GM23338 (cell line): ENCODE measurements at regions not wholly inside any gene's neighbourhood (a gene's known extent, or its start where the extent isn't known, plus 50 kb on each side); places are given as distances from the start of the nearest gene placed in this dataset.

Experiments
- ATAC-seq: fragments of 200-7000 bp; cut with Tn5 transposase; 3 replicates; pipeline ENCODE4 v1.9.1; 2020
- DNase-seq: peaks from one replicate; pipeline ENCODE4 v3.0.0-alpha.2; 2015; ENCODE audit warnings: low spot score
- H2AFZ ChIP-seq: fragments of 200-600 bp; sonication (generic); 2 replicates; pipeline ENCODE4 v1.8.0; 2016; ENCODE audit warnings: antibody characterized with exemption, mild to moderate bottlenecking, moderate library complexity
- H3F3A ChIP-seq: fragments of 200-600 bp; sonication (generic); replicated peaks from 2 replicates; pipeline ENCODE4 v1.8.0; 2017; ENCODE audit warnings: antibody characterized with exemption, mixed run types, low read depth
- H3K27ac ChIP-seq: fragments of 200-600 bp; sonication (generic); 2 replicates; pipeline ENCODE4 v1.6.1; 2016; ENCODE audit warnings: low read depth
- H3K27me3 ChIP-seq: fragments of 200-600 bp; sonication (generic); 2 replicates; pipeline ENCODE4 v1.8.0; 2016; ENCODE audit warnings: mild to moderate bottlenecking, mixed run types, moderate library complexity; ENCODE audit not compliant: insufficient read depth
- H3K36me3 ChIP-seq: fragments of 200-600 bp; sonication (generic); 2 replicates; pipeline ENCODE4 v1.8.0; 2016; ENCODE audit warnings: mild to moderate bottlenecking; ENCODE audit not compliant: insufficient read depth
- H3K4me1 ChIP-seq: fragments of 200-600 bp; sonication (generic); 2 replicates; pipeline ENCODE4 v1.8.0; 2016; ENCODE audit warnings: mild to moderate bottlenecking, moderate library complexity; ENCODE audit not compliant: insufficient read depth
- H3K4me2 ChIP-seq: fragments of 200-600 bp; sonication (generic); 2 replicates; pipeline ENCODE4 v1.7.1; 2017; ENCODE audit warnings: mixed run types
- H3K4me3 ChIP-seq: fragments of 200-600 bp; sonication (generic); 2 replicates; pipeline ENCODE4 v1.6.1; 2016; ENCODE audit warnings: mixed run types
- H3K79me2 ChIP-seq: fragments of 200-600 bp; sonication (generic); replicated peaks from 2 replicates; pipeline ENCODE4 v1.8.0; 2017; ENCODE audit warnings: mild to moderate bottlenecking; ENCODE audit not compliant: insufficient read depth
- H3K9me2 ChIP-seq: fragments of 200-600 bp; sonication (generic); 2 replicates; pipeline ENCODE4 v1.8.0; 2017; ENCODE audit not compliant: insufficient read depth
- H4K20me1 ChIP-seq: fragments of 200-600 bp; sonication (generic); replicated peaks from 2 replicates; pipeline ENCODE4 v1.8.0; 2017; ENCODE audit warnings: mild to moderate bottlenecking; ENCODE audit not compliant: insufficient read depth
- H3K27ac Mint-ChIP-seq: 2 replicates; pipeline ENCODE4 v1.8.0; 2020; ENCODE audit warnings: inconsistent platforms, mild to moderate bottlenecking, moderate library complexity, mixed read lengths
- H3K27me3 Mint-ChIP-seq: 3 replicates; pipeline ENCODE4 v1.8.0; 2022; ENCODE audit warnings: low read depth, mild to moderate bottlenecking, moderate library complexity, mixed read lengths, inconsistent platforms; ENCODE audit not compliant: insufficient read depth, poor library complexity
- H3K36me3 Mint-ChIP-seq: 3 replicates; pipeline ENCODE4 v1.8.0; 2021; ENCODE audit warnings: low read depth, mild to moderate bottlenecking, inconsistent platforms, moderate library complexity, mixed read lengths
- H3K4me1 Mint-ChIP-seq: 3 replicates; pipeline ENCODE4 v1.8.0; 2020; ENCODE audit warnings: mild to moderate bottlenecking, inconsistent platforms, mixed read lengths
- H3K4me3 Mint-ChIP-seq: 3 replicates; pipeline ENCODE4 v1.8.0; 2021; ENCODE audit warnings: moderate library complexity, mild to moderate bottlenecking, inconsistent platforms, mixed read lengths
- H3K9me3 Mint-ChIP-seq: 3 replicates; pipeline ENCODE4 v1.8.0; 2020; ENCODE audit warnings: moderate library complexity, mild to moderate bottlenecking, inconsistent platforms, mixed read lengths
- CREB1 ChIP-seq: fragments of 250-450 bp; sonication (Bioruptor Pico); IDR thresholded peaks from 2 replicates; pipeline ENCODE4 v1.5.0; 2020; ENCODE audit warnings: low read depth, mild to moderate bottlenecking, moderate library complexity
- CTCF ChIP-seq, 2 experiments: fragments of 200-600 bp in 1 of 2; sonication (generic) in 1 of 2; conservative IDR thresholded peaks; 2 replicates each; pipeline versions ENCODE4 v1.5.1 to v1.6.1; 2016 to 2017; ENCODE audit warnings: antibody characterized with exemption in 2 of 2, low read depth in 2 of 2, mild to moderate bottlenecking in 2 of 2, moderate library complexity in 1 of 2
- EZH2 ChIP-seq: fragments of 200-600 bp; sonication (generic); IDR thresholded peaks from one replicate; pipeline ENCODE4 v1.8.0; 2017; ENCODE audit warnings: antibody characterized with exemption, mild to moderate bottlenecking, low read depth; ENCODE audit not compliant: unreplicated experiment
- EZH2phosphoT487 ChIP-seq: fragments of 200-600 bp; sonication (generic); IDR thresholded peaks from one replicate; pipeline ENCODE4 v1.8.1; 2018; ENCODE audit warnings: antibody characterized with exemption; ENCODE audit not compliant: unreplicated experiment
- JUNB ChIP-seq: IDR thresholded peaks from one replicate; pipeline ENCODE4 v1.6.1; 2016; ENCODE audit warnings: antibody characterized with exemption; ENCODE audit not compliant: unreplicated experiment
- NANOG ChIP-seq: IDR thresholded peaks from 2 replicates; pipeline ENCODE4 v1.6.1; 2016; ENCODE audit warnings: antibody characterized with exemption, borderline replicate concordance
- POLR2AphosphoS5 ChIP-seq: IDR thresholded peaks from 2 replicates; pipeline ENCODE4 v1.6.1; 2016; ENCODE audit warnings: antibody characterized with exemption, low read depth
- REST ChIP-seq: IDR thresholded peaks from one replicate; pipeline ENCODE4 v1.6.1; 2018; ENCODE audit warnings: antibody characterized with exemption; ENCODE audit not compliant: unreplicated experiment
- STAT1 ChIP-seq: IDR thresholded peaks from one replicate; pipeline ENCODE4 v1.6.1; 2016; ENCODE audit warnings: antibody characterized with exemption; ENCODE audit not compliant: unreplicated experiment
- ZNF114 ChIP-seq: fragments of 250-450 bp; sonication (Bioruptor Pico); IDR thresholded peaks from 2 replicates; pipeline ENCODE4 v1.5.0; 2020; ENCODE audit warnings: mild to moderate bottlenecking, moderate library complexity
- ZNF331 ChIP-seq: fragments of 250-450 bp; sonication (Bioruptor Pico); IDR thresholded peaks from 2 replicates; pipeline ENCODE4 v1.5.0; 2020; ENCODE audit warnings: low read depth, mild to moderate bottlenecking, moderate library complexity
- ZNF462 ChIP-seq: fragments of 250-450 bp; sonication (Bioruptor Pico); IDR thresholded peaks from 2 replicates; pipeline ENCODE4 v1.5.0; 2020; ENCODE audit warnings: mild to moderate bottlenecking, moderate library complexity

GRCh38 chr2:16413947-16414346 lies 251.7 kb downstream of the CYRIA start:
- ATAC-seq (no peak), DNase-seq (no peak)
- H3K36me3 ChIP-seq = no peaks in the 10 kb centered on the region
- H2AFZ ChIP-seq = no peak overlapping the region
- no peaks in the 10 kb centered on the region for H3K4me1 Mint-ChIP-seq
- no peak overlapping the region for H3K27ac Mint-ChIP-seq
- no peak for TF ChIP-seq REST
- H4K20me1 ChIP-seq = no peaks in the 10 kb centered on the region
- no peaks in the 10 kb centered on the region for H3K36me3 Mint-ChIP-seq
- no peaks in the 10 kb centered on the region for H3K9me2 ChIP-seq
- peaks cover 3% of the 10 kb centered on the region for H3K27me3 Mint-ChIP-seq
- H3K4me2 ChIP-seq = no peak overlapping the region
- H3K27ac ChIP-seq = no peak overlapping the region
- H3K9me3 Mint-ChIP-seq = peaks cover 9% of the 10 kb centered on the region
- no peaks in the 10 kb centered on the region for H3K79me2 ChIP-seq
- no peak overlapping the region for H3K4me3 ChIP-seq
- H3K4me3 Mint-ChIP-seq = no peak overlapping the region
- H3K27me3 ChIP-seq = no peaks in the 10 kb centered on the region
- H3K4me1 ChIP-seq = no peaks in the 10 kb centered on the region
- H3F3A ChIP-seq = no peaks in the 10 kb centered on the region

GRCh38 chr2:16413285-16413684 lies 252.3 kb downstream of the CYRIA start:
- Histone ChIP-seq H4K20me1 (no peaks in the 10 kb centered on the region), H3K36me3 (no peaks in the 10 kb centered on the region), H2AFZ (no peak overlapping the region), H3K27ac (no peak overlapping the region), H3K4me1 (no peaks in the 10 kb centered on the region), H3K27me3 (no peaks in the 10 kb centered on the region), H3F3A (no peaks in the 10 kb centered on the region), H3K9me2 (no peaks in the 10 kb centered on the region), H3K4me2 (no peak overlapping the region), H3K4me3 (no peak overlapping the region), H3K79me2 (no peaks in the 10 kb centered on the region)
- DNase-seq = no peak
- H3K4me1 Mint-ChIP-seq = no peaks in the 10 kb centered on the region
- H3K9me3 Mint-ChIP-seq = peaks cover 9% of the 10 kb centered on the region
- no peak for ATAC-seq
- peaks cover 3% of the 10 kb centered on the region for H3K27me3 Mint-ChIP-seq
- no peak overlapping the region for H3K4me3 Mint-ChIP-seq
- H3K27ac Mint-ChIP-seq = no peak overlapping the region
- no peaks in the 10 kb centered on the region for H3K36me3 Mint-ChIP-seq
- TF ChIP-seq ZNF331 (CRISPR knock-in tag) = no peak
- no peak for TF ChIP-seq ZNF462 (CRISPR knock-in tag)
- TF ChIP-seq JUNB = no peak
- TF ChIP-seq CREB1 (CRISPR knock-in tag) = no peak
- no peak for TF ChIP-seq POLR2AphosphoS5
- no peak for TF ChIP-seq STAT1
- TF ChIP-seq ZNF114 = no peak
- TF ChIP-seq EZH2 = no peak
- TF ChIP-seq CTCF (conservative IDR thresholded peaks at IDR 0.05; ENCODE audit: low read depth in 2 of 2) = no peak
- no peak for TF ChIP-seq NANOG
- no peak for TF ChIP-seq EZH2phosphoT487
